SK-N-SH treated with all-trans-retinoic acid at 6 μM for 48 hours (cell line): ENCODE measurements at regions not wholly inside any gene's neighbourhood (a gene's known extent, or its start where the extent isn't known, plus 50 kb on each side); places are given as distances from the start of the nearest gene placed in this dataset.

Experiments
- ATAC-seq: fragments of 200-7000 bp; cut with Tn5 transposase; 3 replicates; pipeline ENCODE4 v1.9.1; 2020; ENCODE audit warnings: mild to moderate bottlenecking, moderate library complexity
- ARNTL ChIP-seq: fragments of 450-650 bp; formaldehyde crosslinking; IDR thresholded peaks from 2 replicates; pipeline ENCODE4 v1.5.0; 2020; ENCODE audit warnings: low read depth, mild to moderate bottlenecking, moderate library complexity, borderline replicate concordance
- BACH2 ChIP-seq: fragments of 250-450 bp; sonication (Bioruptor Pico); IDR thresholded peaks from 2 replicates; pipeline ENCODE4 v1.9.0; 2021; ENCODE audit warnings: mild to moderate bottlenecking, borderline replicate concordance
- CSDC2 ChIP-seq: fragments of 250-450 bp; sonication (Bioruptor Pico); IDR thresholded peaks from 2 replicates; pipeline ENCODE4 v1.5.0; 2020; ENCODE audit warnings: mild to moderate bottlenecking, moderate library complexity
- ESRRG ChIP-seq: fragments of 250-450 bp; sonication (Bioruptor Pico); IDR thresholded peaks from 2 replicates; pipeline ENCODE4 v1.6.1; 2021; ENCODE audit warnings: mild to moderate bottlenecking
- GLIS3 ChIP-seq: fragments of 250-450 bp; sonication (Bioruptor Pico); IDR thresholded peaks from 2 replicates; pipeline ENCODE4 v1.5.0; 2020; ENCODE audit warnings: mild to moderate bottlenecking, moderate library complexity
- ISL1 ChIP-seq: fragments of 250-450 bp; sonication (Bioruptor Pico); IDR thresholded peaks from 2 replicates; pipeline ENCODE4 v2.1.2; 2022; ENCODE audit warnings: mild to moderate bottlenecking, moderate library complexity
- OSR1 ChIP-seq: fragments of 250-450 bp; sonication (Bioruptor Pico); IDR thresholded peaks from 2 replicates; pipeline ENCODE4 v1.8.0; 2022; ENCODE audit warnings: moderate library complexity, mild to moderate bottlenecking, inconsistent platforms
- SNAI2 ChIP-seq: fragments of 250-450 bp; sonication (Bioruptor Pico); IDR thresholded peaks from 2 replicates; pipeline ENCODE4 v1.5.0; 2020; ENCODE audit warnings: mild to moderate bottlenecking, moderate library complexity
- TCF4 ChIP-seq: fragments of 250-450 bp; sonication (Bioruptor Pico); IDR thresholded peaks from 2 replicates; pipeline ENCODE4 v1.8.0; 2021; ENCODE audit warnings: mild to moderate bottlenecking, moderate library complexity, borderline replicate concordance
- TOX ChIP-seq: fragments of 250-450 bp; sonication (Bioruptor Pico); IDR thresholded peaks from 2 replicates; pipeline ENCODE4 v1.8.0; 2021; ENCODE audit warnings: mild to moderate bottlenecking, moderate library complexity, borderline replicate concordance
- ZC3H10 ChIP-seq: fragments of 250-450 bp; sonication (Bioruptor Pico); IDR thresholded peaks from 2 replicates; pipeline ENCODE4 v1.5.1; 2021; ENCODE audit warnings: mild to moderate bottlenecking, moderate library complexity
- ZFP3 ChIP-seq: fragments of 250-450 bp; sonication (Bioruptor Pico); IDR thresholded peaks from 2 replicates; pipeline ENCODE4 v1.5.0; 2020; ENCODE audit warnings: mild to moderate bottlenecking, moderate library complexity
- ZFP30 ChIP-seq: fragments of 450-650 bp; formaldehyde crosslinking; IDR thresholded peaks from 2 replicates; pipeline ENCODE4 v1.5.0; 2022; ENCODE audit warnings: mild to moderate bottlenecking, moderate library complexity
- ZNF565 ChIP-seq: fragments of 450-650 bp; formaldehyde crosslinking; conservative IDR thresholded peaks from 2 replicates; pipeline ENCODE4 v1.5.0; 2020; ENCODE audit warnings: low read depth, mild to moderate bottlenecking, moderate library complexity
- ZNF70 ChIP-seq: fragments of 450-650 bp; formaldehyde crosslinking; IDR thresholded peaks from 2 replicates; pipeline ENCODE4 v1.5.0; 2020; ENCODE audit warnings: mild to moderate bottlenecking, moderate library complexity
- ZNF8 ChIP-seq: fragments of 450-650 bp; formaldehyde crosslinking; IDR thresholded peaks from 2 replicates; pipeline ENCODE4 v1.5.0; 2020; ENCODE audit warnings: mild to moderate bottlenecking, moderate library complexity
- TF ChIP-seq, protein P1 (sequence below): fragments of 250-450 bp; sonication (Bioruptor Pico); IDR thresholded peaks from 2 replicates; pipeline ENCODE4 v1.8.0; 2021; ENCODE audit warnings: low read depth, mild to moderate bottlenecking, moderate library complexity, borderline replicate concordance
- TF ChIP-seq, protein P2 (sequence below): fragments of 250-450 bp; sonication (Bioruptor Pico); IDR thresholded peaks from 2 replicates; pipeline ENCODE4 v1.5.0; 2020; ENCODE audit warnings: mild to moderate bottlenecking, moderate library complexity
- TF ChIP-seq, protein P3 (sequence below): fragments of 250-450 bp; sonication (Bioruptor Pico); IDR thresholded peaks from 2 replicates; pipeline ENCODE4 v1.8.0; 2020; ENCODE audit warnings: mild to moderate bottlenecking, moderate library complexity, borderline replicate concordance
- TF ChIP-seq, protein P4 (sequence below): fragments of 250-450 bp; sonication (Bioruptor Pico); IDR thresholded peaks from 2 replicates; pipeline ENCODE4 v1.5.1; 2020; ENCODE audit warnings: low read depth, mild to moderate bottlenecking, moderate library complexity
- TF ChIP-seq, protein P5 (sequence below): fragments of 250-450 bp; sonication (Bioruptor Pico); IDR thresholded peaks from 2 replicates; pipeline ENCODE4 v1.5.1; 2021; ENCODE audit warnings: mild to moderate bottlenecking, moderate library complexity

DNA sequence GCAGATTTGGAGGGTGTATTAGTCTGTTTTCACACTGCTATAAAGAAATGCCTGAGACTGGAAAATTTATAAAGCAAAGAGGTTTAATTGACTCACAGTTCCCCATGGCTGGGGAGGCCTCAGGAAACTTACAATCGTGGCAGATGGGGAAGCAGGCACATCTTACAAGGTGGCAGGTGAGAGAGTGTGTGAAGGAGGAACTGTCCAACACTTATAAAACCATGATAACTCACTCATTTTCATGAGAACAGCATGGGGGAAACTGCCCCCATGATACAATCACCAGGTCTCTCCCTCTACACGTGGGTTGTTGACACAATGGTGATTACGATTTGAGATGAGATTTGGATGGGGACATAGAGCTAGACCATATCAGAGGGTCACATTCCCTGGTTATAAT, 195.6 kb downstream of the RGS9 start:
- no peak for ATAC-seq
- TF ChIP-seq, protein P1, sequence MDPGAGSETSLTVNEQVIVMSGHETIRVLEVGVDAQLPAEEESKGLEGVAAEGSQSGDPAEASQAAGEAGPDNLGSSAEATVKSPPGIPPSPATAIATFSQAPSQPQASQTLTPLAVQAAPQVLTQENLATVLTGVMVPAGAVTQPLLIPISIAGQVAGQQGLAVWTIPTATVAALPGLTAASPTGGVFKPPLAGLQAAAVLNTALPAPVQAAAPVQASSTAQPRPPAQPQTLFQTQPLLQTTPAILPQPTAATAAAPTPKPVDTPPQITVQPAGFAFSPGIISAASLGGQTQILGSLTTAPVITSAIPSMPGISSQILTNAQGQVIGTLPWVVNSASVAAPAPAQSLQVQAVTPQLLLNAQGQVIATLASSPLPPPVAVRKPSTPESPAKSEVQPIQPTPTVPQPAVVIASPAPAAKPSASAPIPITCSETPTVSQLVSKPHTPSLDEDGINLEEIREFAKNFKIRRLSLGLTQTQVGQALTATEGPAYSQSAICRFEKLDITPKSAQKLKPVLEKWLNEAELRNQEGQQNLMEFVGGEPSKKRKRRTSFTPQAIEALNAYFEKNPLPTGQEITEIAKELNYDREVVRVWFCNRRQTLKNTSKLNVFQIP (CRISPR knock-in tag): no peak
- no peak for TF ChIP-seq OSR1
- TF ChIP-seq ZNF565 (CRISPR knock-in tag): no peak
- no peak for TF ChIP-seq ZC3H10 (CRISPR knock-in tag)
- TF ChIP-seq SNAI2: no peak
- TF ChIP-seq GLIS3 (CRISPR knock-in tag): no peak
- TF ChIP-seq ZNF8 (CRISPR knock-in tag): no peak
- no peak for TF ChIP-seq ZFP30 (CRISPR knock-in tag)
- TF ChIP-seq, all 23 proteins: peak for 0

DNA sequence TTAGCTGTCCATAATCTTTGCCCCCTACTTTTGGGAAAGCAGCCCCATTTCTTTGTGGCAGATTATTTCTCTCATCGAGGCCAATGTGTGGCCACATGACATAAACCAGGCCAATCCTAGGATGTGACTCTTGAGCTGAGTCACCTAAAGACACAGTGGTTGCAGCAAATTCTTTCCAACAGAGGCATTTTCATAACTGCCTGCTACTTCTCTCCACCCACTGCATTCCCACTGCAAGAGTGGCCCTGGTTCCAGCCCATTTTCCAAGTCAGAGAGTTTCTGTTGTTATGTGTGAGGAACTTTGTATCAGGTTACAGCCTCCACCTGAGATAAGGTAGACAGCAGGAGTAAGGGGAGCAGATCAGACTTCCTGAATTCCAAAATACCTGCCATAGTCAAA, 195.2 kb downstream of the RGS9 start:
- ATAC-seq: peak; percentile 82
- TF ChIP-seq, protein P2, sequence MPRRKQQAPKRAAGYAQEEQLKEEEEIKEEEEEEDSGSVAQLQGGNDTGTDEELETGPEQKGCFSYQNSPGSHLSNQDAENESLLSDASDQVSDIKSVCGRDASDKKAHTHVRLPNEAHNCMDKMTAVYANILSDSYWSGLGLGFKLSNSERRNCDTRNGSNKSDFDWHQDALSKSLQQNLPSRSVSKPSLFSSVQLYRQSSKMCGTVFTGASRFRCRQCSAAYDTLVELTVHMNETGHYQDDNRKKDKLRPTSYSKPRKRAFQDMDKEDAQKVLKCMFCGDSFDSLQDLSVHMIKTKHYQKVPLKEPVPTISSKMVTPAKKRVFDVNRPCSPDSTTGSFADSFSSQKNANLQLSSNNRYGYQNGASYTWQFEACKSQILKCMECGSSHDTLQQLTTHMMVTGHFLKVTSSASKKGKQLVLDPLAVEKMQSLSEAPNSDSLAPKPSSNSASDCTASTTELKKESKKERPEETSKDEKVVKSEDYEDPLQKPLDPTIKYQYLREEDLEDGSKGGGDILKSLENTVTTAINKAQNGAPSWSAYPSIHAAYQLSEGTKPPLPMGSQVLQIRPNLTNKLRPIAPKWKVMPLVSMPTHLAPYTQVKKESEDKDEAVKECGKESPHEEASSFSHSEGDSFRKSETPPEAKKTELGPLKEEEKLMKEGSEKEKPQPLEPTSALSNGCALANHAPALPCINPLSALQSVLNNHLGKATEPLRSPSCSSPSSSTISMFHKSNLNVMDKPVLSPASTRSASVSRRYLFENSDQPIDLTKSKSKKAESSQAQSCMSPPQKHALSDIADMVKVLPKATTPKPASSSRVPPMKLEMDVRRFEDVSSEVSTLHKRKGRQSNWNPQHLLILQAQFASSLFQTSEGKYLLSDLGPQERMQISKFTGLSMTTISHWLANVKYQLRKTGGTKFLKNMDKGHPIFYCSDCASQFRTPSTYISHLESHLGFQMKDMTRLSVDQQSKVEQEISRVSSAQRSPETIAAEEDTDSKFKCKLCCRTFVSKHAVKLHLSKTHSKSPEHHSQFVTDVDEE (CRISPR knock-in tag): no peak
- TF ChIP-seq ARNTL (no peak), CSDC2 (CRISPR knock-in tag) (no peak), GLIS3 (CRISPR knock-in tag) (no peak)

DNA sequence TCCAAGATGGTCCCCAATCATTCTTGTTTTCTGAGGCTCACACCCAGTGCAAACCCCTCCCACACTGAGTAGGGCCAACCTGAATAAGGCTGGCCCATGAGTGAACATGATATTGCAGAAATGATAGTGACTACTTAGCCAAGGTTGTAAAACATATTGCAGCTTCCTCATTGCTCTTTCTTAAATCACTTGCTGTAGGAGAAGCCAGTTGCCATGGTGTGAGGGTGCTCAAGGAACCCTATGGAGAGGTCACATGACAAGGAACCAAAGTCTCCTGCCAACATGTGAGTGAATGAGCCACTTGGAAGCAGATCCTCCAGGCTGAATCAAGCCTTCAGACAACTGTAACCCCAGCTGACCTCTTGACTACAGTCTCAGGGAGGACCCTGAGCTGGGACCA, 191.4 kb downstream of the RGS9 start:
- no peak for ATAC-seq
- no peak for TF ChIP-seq BACH2 (CRISPR knock-in tag)
- no peak for TF ChIP-seq ZNF565 (CRISPR knock-in tag)
- no peak for TF ChIP-seq ZC3H10 (CRISPR knock-in tag)
- TF ChIP-seq, protein P3, sequence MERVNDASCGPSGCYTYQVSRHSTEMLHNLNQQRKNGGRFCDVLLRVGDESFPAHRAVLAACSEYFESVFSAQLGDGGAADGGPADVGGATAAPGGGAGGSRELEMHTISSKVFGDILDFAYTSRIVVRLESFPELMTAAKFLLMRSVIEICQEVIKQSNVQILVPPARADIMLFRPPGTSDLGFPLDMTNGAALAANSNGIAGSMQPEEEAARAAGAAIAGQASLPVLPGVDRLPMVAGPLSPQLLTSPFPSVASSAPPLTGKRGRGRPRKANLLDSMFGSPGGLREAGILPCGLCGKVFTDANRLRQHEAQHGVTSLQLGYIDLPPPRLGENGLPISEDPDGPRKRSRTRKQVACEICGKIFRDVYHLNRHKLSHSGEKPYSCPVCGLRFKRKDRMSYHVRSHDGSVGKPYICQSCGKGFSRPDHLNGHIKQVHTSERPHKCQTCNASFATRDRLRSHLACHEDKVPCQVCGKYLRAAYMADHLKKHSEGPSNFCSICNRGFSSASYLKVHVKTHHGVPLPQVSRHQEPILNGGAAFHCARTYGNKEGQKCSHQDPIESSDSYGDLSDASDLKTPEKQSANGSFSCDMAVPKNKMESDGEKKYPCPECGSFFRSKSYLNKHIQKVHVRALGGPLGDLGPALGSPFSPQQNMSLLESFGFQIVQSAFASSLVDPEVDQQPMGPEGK (CRISPR knock-in tag): no peak
- no peak for TF ChIP-seq ZNF8 (CRISPR knock-in tag)
- TF ChIP-seq ZFP30 (CRISPR knock-in tag): no peak
- TF ChIP-seq, protein P1 (CRISPR knock-in tag): no peak
- TF ChIP-seq ISL1 (CRISPR knock-in tag): no peak
- TF ChIP-seq, protein P2 (CRISPR knock-in tag): no peak
- TF ChIP-seq ARNTL: no peak
- no peak for TF ChIP-seq TCF4 (CRISPR knock-in tag)
- TF ChIP-seq ESRRG (CRISPR knock-in tag): no peak
- TF ChIP-seq CSDC2 (CRISPR knock-in tag): no peak
- TF ChIP-seq, protein P4, sequence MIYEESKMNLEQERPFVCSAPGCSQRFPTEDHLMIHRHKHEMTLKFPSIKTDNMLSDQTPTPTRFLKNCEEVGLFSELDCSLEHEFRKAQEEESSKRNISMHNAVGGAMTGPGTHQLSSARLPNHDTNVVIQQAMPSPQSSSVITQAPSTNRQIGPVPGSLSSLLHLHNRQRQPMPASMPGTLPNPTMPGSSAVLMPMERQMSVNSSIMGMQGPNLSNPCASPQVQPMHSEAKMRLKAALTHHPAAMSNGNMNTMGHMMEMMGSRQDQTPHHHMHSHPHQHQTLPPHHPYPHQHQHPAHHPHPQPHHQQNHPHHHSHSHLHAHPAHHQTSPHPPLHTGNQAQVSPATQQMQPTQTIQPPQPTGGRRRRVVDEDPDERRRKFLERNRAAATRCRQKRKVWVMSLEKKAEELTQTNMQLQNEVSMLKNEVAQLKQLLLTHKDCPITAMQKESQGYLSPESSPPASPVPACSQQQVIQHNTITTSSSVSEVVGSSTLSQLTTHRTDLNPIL (CRISPR knock-in tag): no peak
- no peak for TF ChIP-seq ZFP3 (CRISPR knock-in tag)
- TF ChIP-seq, protein P5, sequence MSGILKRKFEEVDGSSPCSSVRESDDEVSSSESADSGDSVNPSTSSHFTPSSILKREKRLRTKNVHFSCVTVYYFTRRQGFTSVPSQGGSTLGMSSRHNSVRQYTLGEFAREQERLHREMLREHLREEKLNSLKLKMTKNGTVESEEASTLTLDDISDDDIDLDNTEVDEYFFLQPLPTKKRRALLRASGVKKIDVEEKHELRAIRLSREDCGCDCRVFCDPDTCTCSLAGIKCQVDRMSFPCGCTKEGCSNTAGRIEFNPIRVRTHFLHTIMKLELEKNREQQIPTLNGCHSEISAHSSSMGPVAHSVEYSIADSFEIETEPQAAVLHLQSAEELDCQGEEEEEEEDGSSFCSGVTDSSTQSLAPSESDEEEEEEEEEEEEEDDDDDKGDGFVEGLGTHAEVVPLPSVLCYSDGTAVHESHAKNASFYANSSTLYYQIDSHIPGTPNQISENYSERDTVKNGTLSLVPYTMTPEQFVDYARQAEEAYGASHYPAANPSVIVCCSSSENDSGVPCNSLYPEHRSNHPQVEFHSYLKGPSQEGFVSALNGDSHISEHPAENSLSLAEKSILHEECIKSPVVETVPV (CRISPR knock-in tag): no peak
- no peak for TF ChIP-seq TOX (CRISPR knock-in tag)
- TF ChIP-seq ZNF70 (CRISPR knock-in tag): no peak
- TF ChIP-seq OSR1: no peak
